Keratinocyte (primary cell): ENCODE measurements at regions not wholly inside any gene's neighbourhood (a gene's known extent, or its start where the extent isn't known, plus 50 kb on each side); places are given as distances from the start of the nearest gene placed in this dataset.

Experiments
- CTCF ChIP-seq, 3 experiments: IDR thresholded peaks in 1 of 3; conservative IDR thresholded peaks in 1 of 3; optimal IDR thresholded peaks in 1 of 3; 2 replicates in 2 of 3; 3 replicates in 1 of 3; pipeline versions ENCODE3 to v1.5.1; 2011; ENCODE audit warnings: low read length in 3 of 3, mild to moderate bottlenecking in 3 of 3, moderate library complexity in 2 of 3, control low read depth in 1 of 3, inconsistent platforms in 1 of 3; ENCODE audit not compliant: insufficient read depth in 2 of 3; ENCODE audit errors: extremely low read depth in 1 of 3
- EZH2 ChIP-seq: IDR thresholded peaks from one replicate; pipeline ENCODE4 v1.6.1; 2012; ENCODE audit warnings: inconsistent platforms, mild to moderate bottlenecking, low read length, moderate library complexity

GRCh38 chr13:91154558-91155353, 192.7 kb upstream of the MIR17HG start:
- TF ChIP-seq CTCF (optimal IDR thresholded peaks at IDR 0.05 in 1 of 3, IDR thresholded peaks at IDR 0.05 in 1 of 3, conservative IDR thresholded peaks at IDR 0.05 in 1 of 3; ENCODE audit: extremely low read depth in 1 of 3, insufficient read depth in 2 of 3, low read length in 3 of 3) (no peak), EZH2 (no peak)
